Right atrium auricular region (tissue), 2 donors: ENCODE measurements at regions not wholly inside any gene's neighbourhood (a gene's known extent, or its start where the extent isn't known, plus 50 kb on each side); places are given as distances from the start of the nearest gene placed in this dataset.

Source experiments
- DNase-seq: peaks from one replicate; pipeline ENCODE4 v3.0.0-alpha.2; 2019; ENCODE audit warnings: low spot score
- H3K27ac ChIP-seq, 2 donors: fragments of 200-600 bp; sonication (generic); 1 replicate in 1 of 2; 2 replicates in 1 of 2; pipeline ENCODE4 v1.5.1; 2016 to 2019
- H3K27me3 ChIP-seq, 2 donors: fragments of 200-600 bp; sonication (generic); one replicate each; pipeline versions ENCODE4 v1.5.1 to v1.6.0; 2017 to 2019
- H3K36me3 ChIP-seq: fragments of 200-600 bp; sonication (generic); one replicate; pipeline ENCODE4 v1.5.1; 2016
- H3K4me1 ChIP-seq, 2 donors: fragments of 200-600 bp; sonication (generic); one replicate each; pipeline versions ENCODE4 v1.5.1 to v1.6.0; 2017 to 2019
- H3K4me3 ChIP-seq, 2 donors: fragments of 200-600 bp; sonication (generic); 1 replicate in 1 of 2; 2 replicates in 1 of 2; pipeline ENCODE4 v1.5.1; 2017 to 2019; ENCODE audit warnings: mild to moderate bottlenecking in 1 of 2, moderate library complexity in 1 of 2
- H3K9me3 ChIP-seq, 2 donors: fragments of 200-600 bp; sonication (generic); one replicate each; pipeline ENCODE4 v1.5.1; 2019
- CTCF ChIP-seq, 2 donors: fragments of 200-600 bp; sonication (generic); IDR thresholded peaks; one replicate each; pipeline ENCODE4 v1.5.1; 2019; ENCODE audit warnings: antibody characterized with exemption in 2 of 2

- no peak overlapping the region for H3K4me3 ChIP-seq
- no peaks in the 10 kb centered on the region for H3K27me3 ChIP-seq
- no peaks in the 10 kb centered on the region for H3K36me3 ChIP-seq
- peaks cover 0 to 6% of the 10 kb centered on the region in 2 donors for H3K9me3 ChIP-seq
- H3K27ac ChIP-seq = no peak overlapping the region
- no peak for DNase-seq
- no peak for TF ChIP-seq CTCF (IDR thresholded peaks at IDR 0.05)
- no peaks in the 10 kb centered on the region for H3K4me1 ChIP-seq
Measured at GRCh38 chr2:22878121-22878520, 506.9 kb upstream of the KLHL29 start.

GRCh38 chr2:22879009-22879863, 505.7 kb upstream of the KLHL29 start:
- Histone ChIP-seq H3K4me3 (no peak overlapping the region), H3K4me1 (no peaks in the 10 kb centered on the region), H3K36me3 (no peaks in the 10 kb centered on the region)

GRCh38 chr2:22880161-22880560, 504.8 kb upstream of the KLHL29 start:
- Histone ChIP-seq H3K4me3 (no peak overlapping the region), H3K27me3 (no peaks in the 10 kb centered on the region), H3K36me3 (no peaks in the 10 kb centered on the region), H3K9me3 (peaks cover 0 to 6% of the 10 kb centered on the region in 2 donors), H3K27ac (no peak overlapping the region), H3K4me1 (no peaks in the 10 kb centered on the region)
- no peak for TF ChIP-seq CTCF (IDR thresholded peaks at IDR 0.05)
- DNase-seq = no peak

More at GRCh38 chr2:22879009-22879863, 505.7 kb upstream of the KLHL29 start:
- DNase-seq = no peak
- peaks cover 0 to 6% of the 10 kb centered on the region in 2 donors for H3K9me3 ChIP-seq
- TF ChIP-seq CTCF (IDR thresholded peaks at IDR 0.05) = no peak
- no peak overlapping the region for H3K27ac ChIP-seq
- no peaks in the 10 kb centered on the region for H3K27me3 ChIP-seq

- DNase-seq = no peak
- H3K4me3 ChIP-seq = no peak overlapping the region
- no peaks in the 10 kb centered on the region for H3K4me1 ChIP-seq
- TF ChIP-seq CTCF (IDR thresholded peaks at IDR 0.05) = no peak
- no peaks in the 10 kb centered on the region for H3K36me3 ChIP-seq
- no peaks in the 10 kb centered on the region for H3K9me3 ChIP-seq
- no peak overlapping the region for H3K27ac ChIP-seq
- H3K27me3 ChIP-seq = no peaks in the 10 kb centered on the region
Measured at GRCh38 chr2:22882011-22882410, 503.0 kb upstream of the KLHL29 start.

GRCh38 chr2:22882643-22883042, 502.3 kb upstream of the KLHL29 start:
- Histone ChIP-seq H3K4me1 (no peaks in the 10 kb centered on the region), H3K4me3 (no peak overlapping the region), H3K27ac (no peak overlapping the region), H3K36me3 (no peaks in the 10 kb centered on the region), H3K27me3 (no peaks in the 10 kb centered on the region), H3K9me3 (no peaks in the 10 kb centered on the region)
- no peak for TF ChIP-seq CTCF (IDR thresholded peaks at IDR 0.05)
- DNase-seq = no peak

- no peaks in the 10 kb centered on the region for H3K9me3 ChIP-seq
- no peak for DNase-seq
- no peaks in the 10 kb centered on the region for H3K4me1 ChIP-seq
- H3K36me3 ChIP-seq = no peaks in the 10 kb centered on the region
- no peak for TF ChIP-seq CTCF (IDR thresholded peaks at IDR 0.05)
- H3K27ac ChIP-seq = no peak overlapping the region
- no peaks in the 10 kb centered on the region for H3K27me3 ChIP-seq
- no peak overlapping the region for H3K4me3 ChIP-seq
Measured at GRCh38 chr2:22883054-22883453, 501.9 kb upstream of the KLHL29 start.
